Inferior parietal cortex (tissue), 1 donor: ENCODE measurements at regions not wholly inside any gene's neighbourhood (a gene's known extent, or its start where the extent isn't known, plus 50 kb on each side); places are given as distances from the start of the nearest gene placed in this dataset.

Experiments used
- DNase-seq: peaks from one replicate; pipeline ENCODE4 v3.0.0-alpha.2; 2016; ENCODE audit errors: extremely low spot score

DNA sequence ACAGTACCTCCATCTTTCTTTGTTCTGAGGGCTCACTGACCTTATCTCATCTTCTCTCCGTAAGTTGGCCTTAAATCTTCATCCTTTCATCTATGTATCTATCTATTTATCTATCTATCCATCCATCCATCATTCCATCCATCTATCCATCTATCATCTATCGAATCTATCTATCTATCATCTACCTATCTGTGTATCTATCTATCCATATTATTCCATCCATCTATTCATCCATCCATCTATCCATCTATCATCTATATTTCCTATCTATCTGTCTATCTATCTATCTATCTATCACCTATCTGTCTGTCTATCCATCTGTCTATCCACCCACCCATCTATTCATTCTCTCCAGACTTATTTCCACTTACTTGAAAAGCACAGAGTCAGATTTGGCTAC lies 147.3 kb upstream of the PMEPA1 start:
- DNase-seq = no peak

DNA sequence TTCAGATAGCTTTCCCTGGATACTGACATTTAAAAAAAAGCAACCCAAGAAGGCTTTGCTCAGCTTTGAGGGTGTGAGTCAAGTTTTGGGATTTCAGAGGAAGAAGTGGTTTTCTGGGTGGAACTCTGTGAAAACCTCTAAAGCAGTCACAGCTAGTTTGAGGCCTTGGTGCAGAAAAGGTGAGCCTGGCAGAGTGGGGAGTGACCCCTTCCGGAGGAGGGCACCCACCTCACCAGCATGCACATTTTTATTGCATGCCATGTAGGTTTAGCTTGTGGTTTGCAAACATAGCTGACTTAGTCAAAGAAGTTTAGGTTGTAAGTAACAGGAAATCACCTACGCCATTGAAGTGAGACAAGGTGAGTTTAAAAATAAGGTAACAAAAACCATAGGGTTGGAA lies 146.8 kb upstream of the PMEPA1 start:
- DNase-seq = no peak

DNA sequence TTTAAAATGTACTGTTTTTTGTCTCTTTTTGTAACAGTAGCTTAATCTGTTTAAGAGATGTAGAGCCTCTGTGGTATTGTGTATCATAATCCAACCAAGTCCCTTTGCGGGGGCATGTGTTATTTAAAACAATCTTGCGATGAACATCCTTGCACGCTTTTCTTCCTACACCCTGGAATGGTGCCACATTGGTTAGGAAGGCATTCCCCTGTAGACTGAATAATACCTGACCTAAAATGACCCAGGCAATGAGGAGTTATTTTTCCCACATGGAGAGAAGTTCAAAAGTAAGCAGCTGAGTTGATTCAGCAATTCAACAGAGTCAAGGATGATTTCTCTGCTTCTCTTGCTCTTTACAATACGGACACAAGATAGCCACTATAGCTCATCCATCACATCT lies 142.0 kb upstream of the PMEPA1 start:
- DNase-seq = no peak

GRCh38 chr20:57851025-57851682 lies 141.3 kb upstream of the PMEPA1 start:
- no peak for DNase-seq

GRCh38 chr20:57849521-57850215 lies 139.9 kb upstream of the PMEPA1 start:
- DNase-seq = no peak

DNA sequence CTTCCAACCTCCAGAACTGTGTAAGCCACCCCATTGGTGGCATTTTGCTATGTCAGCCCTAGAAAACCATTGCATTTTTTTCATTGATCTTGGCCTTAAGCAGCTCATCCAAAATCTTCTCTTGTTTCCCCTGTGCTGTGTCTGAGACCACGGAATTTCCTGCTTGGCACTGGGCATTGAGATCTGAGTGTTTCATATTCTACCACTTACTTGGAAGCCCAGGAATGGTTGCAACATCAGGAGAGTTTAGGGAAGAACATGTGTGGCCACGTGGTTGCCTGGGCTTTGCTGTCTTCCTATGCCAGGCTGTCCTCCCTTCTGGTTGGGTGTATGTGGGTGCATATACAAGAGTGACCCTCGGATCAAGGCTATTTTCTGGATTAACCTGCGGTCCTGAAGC lies 139.3 kb upstream of the PMEPA1 start:
- no peak for DNase-seq

DNA sequence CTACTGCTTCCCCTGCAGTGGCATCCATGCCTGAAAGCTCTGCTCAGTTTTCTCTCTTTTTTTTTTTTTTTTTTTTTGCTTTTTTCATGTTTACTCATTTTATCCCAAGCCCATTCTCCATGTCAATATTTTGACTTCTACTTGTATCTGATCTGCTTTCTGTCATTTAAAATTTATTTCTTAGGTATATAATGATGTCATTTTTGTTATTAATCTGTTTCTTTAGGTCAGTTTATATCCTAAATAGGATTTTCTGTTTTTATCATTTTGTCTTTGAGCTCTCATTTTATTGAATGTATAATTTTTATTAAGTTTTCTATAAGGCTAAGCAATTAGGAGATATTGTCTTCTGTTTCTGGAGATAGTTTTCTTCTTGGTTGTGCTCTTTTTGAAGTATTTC lies 138.5 kb upstream of the PMEPA1 start:
- DNase-seq = no peak

DNA sequence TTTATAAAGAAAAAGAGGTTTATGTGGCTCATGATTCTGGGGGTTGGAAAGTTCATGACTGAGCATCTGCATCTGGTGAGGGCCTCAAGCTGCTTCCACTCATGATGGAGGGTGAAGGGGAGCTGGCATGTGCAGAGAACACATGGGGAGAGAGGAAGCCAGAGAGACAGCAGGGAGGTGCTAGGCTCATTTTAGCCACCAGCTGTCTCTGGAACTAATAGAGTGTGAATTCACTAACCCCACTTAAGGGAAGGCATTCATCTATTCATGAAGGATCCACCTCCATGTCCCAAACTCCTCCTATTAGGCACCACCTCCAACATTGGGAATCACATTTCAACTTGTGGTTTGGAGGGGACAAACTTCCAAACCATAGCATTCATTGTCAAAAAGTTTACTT lies 137.3 kb upstream of the PMEPA1 start:
- no peak for DNase-seq

DNA sequence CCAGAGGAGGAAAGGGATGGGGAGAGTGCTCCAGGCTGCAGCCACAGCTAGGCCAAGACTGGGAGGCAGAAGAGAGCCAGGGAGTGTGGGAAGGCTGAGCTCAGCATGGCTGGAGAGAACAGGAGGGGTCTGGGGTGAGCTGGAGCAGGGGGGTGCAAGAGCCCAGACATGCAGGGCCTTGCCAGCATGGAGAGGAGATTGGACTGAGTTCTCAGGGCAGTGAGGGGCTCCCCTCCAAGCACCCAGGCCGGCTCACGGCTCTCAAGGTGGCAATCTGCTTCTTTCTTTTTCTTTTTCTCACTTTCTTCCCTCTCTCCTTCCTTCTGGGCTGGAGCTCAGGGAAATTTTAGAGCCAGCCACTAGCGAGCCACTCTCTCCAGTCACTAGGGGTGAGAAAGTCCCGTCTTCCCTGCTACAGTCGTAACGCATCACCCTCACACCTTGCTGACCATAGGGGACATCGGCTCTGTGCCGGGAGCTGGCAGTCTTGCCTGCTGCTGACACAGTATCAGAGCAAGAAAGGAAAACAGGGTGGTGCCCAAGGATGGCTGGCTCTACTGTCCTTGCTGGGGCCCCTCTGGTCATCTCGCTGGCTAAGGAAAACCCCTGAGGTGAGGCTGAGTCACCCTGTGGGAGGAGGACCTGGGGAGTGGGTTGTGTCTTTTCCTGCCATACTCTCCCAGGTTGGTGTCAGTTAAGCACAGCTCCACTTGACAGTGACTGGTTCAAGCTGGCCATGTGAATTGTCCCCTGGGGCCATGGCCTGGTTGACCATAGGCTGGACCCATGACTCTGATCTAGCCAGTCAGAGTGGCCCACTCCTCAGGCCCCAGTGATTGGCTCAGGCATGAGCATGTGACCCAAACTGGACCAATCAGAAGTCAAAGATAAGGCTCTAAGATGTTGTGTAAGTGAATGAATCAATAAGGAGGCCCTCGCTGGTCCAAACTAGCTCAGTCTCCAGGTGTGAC lies 135.1 kb upstream of the PMEPA1 start:
- DNase-seq = no peak

- DNase-seq = no peak
These were observed 134.3 kb upstream of the PMEPA1 start for GRCh38 chr20:57843941-57844625.

- no peak for DNase-seq
These were observed 132.9 kb upstream of the PMEPA1 start for GRCh38 chr20:57842720-57843119.

GRCh38 chr20:57841297-57841866 lies 131.6 kb upstream of the PMEPA1 start:
- DNase-seq = no peak

DNA sequence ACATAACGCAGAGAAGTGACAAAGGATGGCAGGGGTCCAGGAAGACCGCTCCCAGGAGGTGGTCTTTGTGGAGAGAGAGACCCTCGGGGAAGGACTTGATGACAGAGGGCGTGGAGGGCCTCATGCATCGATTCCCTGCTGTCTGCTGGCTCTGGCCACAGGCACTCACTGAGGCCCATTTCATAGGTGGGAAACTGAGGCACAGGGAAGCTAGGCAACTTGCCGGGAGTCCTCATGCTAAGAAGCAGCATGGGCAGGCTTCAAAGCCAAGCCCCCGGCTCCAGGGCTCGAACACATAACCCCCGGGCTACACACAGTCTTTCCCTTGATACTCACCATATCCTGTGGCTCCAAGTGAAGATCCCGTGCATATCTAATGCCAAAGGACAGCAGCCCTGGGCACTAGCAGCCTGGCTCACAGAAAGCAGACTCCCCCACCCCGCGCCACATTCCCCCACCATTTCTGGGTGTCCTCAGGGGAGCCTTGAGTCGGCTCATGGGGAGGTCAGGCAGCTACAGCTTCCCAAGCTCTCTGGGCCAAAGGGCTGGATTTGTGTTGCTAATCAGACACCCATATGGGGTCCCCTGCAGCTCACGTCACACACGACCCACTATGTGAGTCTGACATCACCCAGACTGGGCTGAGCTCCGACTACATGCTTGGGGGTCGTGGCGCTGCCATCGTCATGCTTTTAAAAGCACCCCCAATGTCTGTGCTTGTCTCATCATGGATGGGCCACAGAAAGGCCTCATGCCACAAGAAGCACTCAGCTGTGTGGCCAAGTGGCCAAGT lies 130.9 kb upstream of the PMEPA1 start:
- no peak for DNase-seq

GRCh38 chr20:57840066-57840465 lies 130.3 kb upstream of the PMEPA1 start:
- no peak for DNase-seq

DNA sequence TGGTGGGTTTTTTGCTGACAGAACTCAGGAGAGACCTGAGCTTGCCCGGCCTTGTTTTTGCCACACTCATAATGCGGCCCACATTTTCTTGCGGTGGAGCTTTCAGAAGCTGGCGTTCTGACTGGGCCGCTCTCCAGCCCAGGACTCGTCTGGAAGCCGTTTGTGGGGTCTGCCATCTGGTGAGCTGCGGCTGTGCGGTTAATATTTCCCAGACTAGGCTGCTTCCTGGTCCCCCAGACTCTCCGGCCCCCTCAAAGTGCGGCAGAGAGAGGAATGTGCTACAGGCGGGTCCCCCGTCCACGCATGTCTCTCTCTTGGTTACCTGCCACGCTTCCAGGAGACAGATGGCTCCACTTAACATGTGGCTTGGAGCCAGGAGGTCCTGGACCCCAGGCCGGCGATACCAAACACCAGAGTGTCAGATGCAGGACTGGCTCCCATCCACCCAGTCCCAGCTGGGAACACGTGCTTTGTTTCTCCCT lies 128.9 kb upstream of the PMEPA1 start:
- no peak for DNase-seq

DNA sequence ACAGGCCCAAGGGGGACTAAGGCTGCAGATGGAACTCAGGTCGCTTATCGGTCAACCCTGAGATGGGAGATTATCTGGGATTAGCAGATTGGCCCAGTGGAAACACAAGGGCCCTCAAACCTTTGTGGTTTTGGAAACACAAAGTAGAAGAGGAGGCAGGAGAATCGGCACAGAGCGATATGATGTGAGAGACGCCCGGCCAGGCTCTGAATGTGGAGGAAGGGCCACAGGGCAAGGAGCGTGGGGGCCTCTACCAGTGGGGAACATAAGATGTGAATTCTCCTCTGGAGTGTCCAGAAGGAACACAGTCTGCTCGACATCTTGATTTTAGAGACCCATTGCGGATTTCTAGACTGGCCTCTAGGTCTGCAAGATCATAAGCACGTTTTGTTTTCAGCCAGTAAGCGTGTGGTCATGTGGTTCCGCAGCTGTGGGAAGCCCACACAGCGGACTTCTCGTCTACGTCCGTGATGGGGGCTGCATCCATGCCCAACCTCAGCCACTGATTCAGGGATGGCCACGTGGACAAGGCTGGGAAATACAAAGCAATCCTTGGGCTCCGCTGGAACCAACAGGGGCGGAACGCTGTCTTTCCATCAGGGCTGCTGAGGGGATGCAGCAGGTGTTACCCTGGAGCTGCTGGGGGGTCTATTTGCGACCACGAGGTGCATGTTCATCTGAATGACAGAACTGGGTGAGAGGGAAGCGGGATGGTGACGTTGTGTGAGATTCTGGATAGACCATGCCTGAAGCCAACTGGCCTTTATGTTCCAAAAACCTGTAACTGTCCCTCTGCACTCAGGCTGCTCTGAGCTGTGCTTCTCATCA lies 127.6 kb upstream of the PMEPA1 start:
- DNase-seq = no peak

DNA sequence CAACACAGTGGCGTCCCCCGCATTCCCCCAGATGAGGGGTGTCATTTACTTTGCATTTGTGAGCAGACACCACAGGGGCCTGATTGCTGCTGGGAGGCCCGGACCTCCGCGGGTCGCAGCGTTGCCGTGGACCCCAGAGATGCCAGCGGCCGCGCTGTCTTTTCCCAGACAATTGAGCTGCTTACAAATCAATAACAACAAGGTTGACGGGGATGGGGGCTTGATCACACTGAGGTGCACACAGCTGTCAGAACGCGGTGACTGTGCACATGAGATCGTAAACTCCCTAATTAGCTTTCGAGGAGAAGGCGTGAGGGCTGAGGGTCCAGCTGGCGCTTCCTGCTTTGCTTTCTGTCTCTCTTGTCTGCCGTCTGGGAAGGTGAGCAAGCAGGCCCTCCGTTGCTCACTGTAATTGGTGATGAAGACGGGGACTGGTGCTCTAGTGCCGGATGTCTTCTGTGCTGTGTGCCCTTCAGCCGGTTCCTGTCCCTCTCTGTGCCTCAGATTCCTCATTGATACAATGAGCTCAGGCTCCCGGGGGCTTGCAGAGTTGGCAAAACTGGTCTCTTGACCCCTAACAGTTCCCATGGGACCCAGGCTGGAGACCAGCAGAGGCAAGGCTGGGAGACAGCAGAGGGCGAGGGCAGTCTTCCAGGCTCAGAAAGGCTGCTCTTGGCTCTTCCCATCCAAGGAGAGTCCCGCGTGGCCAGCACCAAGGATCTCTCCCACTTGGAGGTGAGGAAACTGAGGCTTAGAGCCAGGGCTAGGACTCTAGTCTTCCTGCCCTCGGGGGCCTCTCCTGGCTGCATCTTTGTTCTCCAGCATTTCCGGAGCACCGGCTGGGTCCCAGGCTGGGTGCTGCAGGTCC lies 126.0 kb upstream of the PMEPA1 start:
- DNase-seq = no peak

- DNase-seq = no peak
These were observed 125.2 kb upstream of the PMEPA1 start for GRCh38 chr20:57835074-57835452.
